OCI-LY7 (cell line): ENCODE measurements at regions not wholly inside any gene's neighbourhood (a gene's known extent, or its start where the extent isn't known, plus 50 kb on each side); places are given as distances from the start of the nearest gene placed in this dataset.

Source experiments
- BruUV-seq: library from RNA; stranded (reverse); fragments of 400-500 nt; replicated peaks from 2 replicates; lab custom pipeline; 2021; lab: Mats Ljungman, UMichigan
- CTCF ChIA-PET: fragments of 300-600 bp; sonication (Branson Sonifier 250); formaldehyde crosslinking; loops from one replicate; lab custom pipeline; 2022; ENCODE audit warnings: antibody characterized with exemption; ENCODE audit not compliant: unreplicated experiment; lab: Charles Lee
- POLR2A ChIA-PET: fragments of 300-600 bp; sonication (Branson Sonifier 250); formaldehyde crosslinking; loops from one replicate; lab custom pipeline; 2022; ENCODE audit warnings: antibody characterized with exemption; lab: Charles Lee
- DNase-seq: peaks from one replicate; pipeline ENCODE4 v3.0.0-alpha.2; 2015; ENCODE audit warnings: low spot score
- H2AFZ ChIP-seq: fragments of 200-600 bp; sonication (generic), shearing (Covaris generic); 2 replicates; pipeline ENCODE4 v1.6.1; 2014; ENCODE audit warnings: mild to moderate bottlenecking, antibody characterized with exemption, low read length, moderate library complexity
- H3K27ac ChIP-seq: fragments of 200-600 bp; sonication (generic); 2 replicates; pipeline ENCODE4 v1.5.1; 2014; ENCODE audit warnings: mixed run types, low read depth, mild to moderate bottlenecking, moderate library complexity, low read length, inconsistent platforms; ENCODE audit not compliant: poor library complexity, severe bottlenecking
- H3K36me3 ChIP-seq: fragments of 200-600 bp; sonication (generic); 2 replicates; pipeline ENCODE4 v1.6.1; 2014; ENCODE audit warnings: mild to moderate bottlenecking, antibody characterized with exemption, low read length, moderate library complexity, mixed read lengths; ENCODE audit not compliant: insufficient read depth
- H3K4me1 ChIP-seq: fragments of 200-600 bp; sonication (generic); 2 replicates; pipeline ENCODE4 v1.5.1; 2014; ENCODE audit warnings: mild to moderate bottlenecking, low read length; ENCODE audit not compliant: insufficient read depth, poor library complexity, severe bottlenecking
- H3K4me2 ChIP-seq: fragments of 200-600 bp; sonication (generic); 2 replicates; pipeline ENCODE4 v1.6.1; 2014; ENCODE audit warnings: mild to moderate bottlenecking, low read length
- H3K4me3 ChIP-seq: fragments of 200-600 bp; sonication (generic); 2 replicates; pipeline ENCODE4 v1.5.1; 2014; ENCODE audit warnings: mild to moderate bottlenecking, low read depth, low read length; ENCODE audit not compliant: poor library complexity, severe bottlenecking
- H3K79me2 ChIP-seq: fragments of 200-600 bp; sonication (generic); 2 replicates; pipeline ENCODE4 v1.6.1; 2016; ENCODE audit warnings: low read depth, mild to moderate bottlenecking, low read length, moderate library complexity, mixed read lengths; ENCODE audit not compliant: insufficient read depth
- H3K9me2 ChIP-seq: fragments of 200-600 bp; sonication (generic); 2 replicates; pipeline ENCODE4 v1.6.1; 2016; ENCODE audit warnings: mild to moderate bottlenecking, low read length, mixed read lengths; ENCODE audit not compliant: insufficient read depth
- H3K9me3 ChIP-seq: fragments of 200-600 bp; sonication (generic); 2 replicates; pipeline ENCODE4 v1.6.1; 2014; ENCODE audit warnings: mild to moderate bottlenecking, mixed run types, low read length, mixed read lengths
- H4K20me1 ChIP-seq: fragments of 200-600 bp; sonication (generic); 2 replicates; pipeline ENCODE4 v1.6.1; 2014; ENCODE audit warnings: mild to moderate bottlenecking, antibody characterized with exemption, low read length, moderate library complexity, mixed read lengths; ENCODE audit not compliant: insufficient read depth
- EZH2phosphoT487 ChIP-seq: fragments of 200-600 bp; sonication (generic); IDR thresholded peaks from 2 replicates; pipeline ENCODE4 v1.6.1; 2018; ENCODE audit warnings: low read depth, borderline replicate concordance, mild to moderate bottlenecking, mixed run types, antibody characterized with exemption, low read length, moderate library complexity, mixed read lengths
- intact Hi-C: fragments of 100-400 bp; cut with micrococcal nuclease; formaldehyde crosslinking; loops from one replicate; pipeline ENCODE4 v1.10.0; 2022; ENCODE audit not compliant: unreplicated experiment
- TF ChIP-seq, protein P1 (sequence below): fragments of 200-600 bp; sonication (generic); conservative IDR thresholded peaks from 2 replicates; pipeline ENCODE4 v1.5.1; 2014; ENCODE audit warnings: mild to moderate bottlenecking, antibody characterized with exemption, low read length, moderate library complexity, mixed read lengths

DNA sequence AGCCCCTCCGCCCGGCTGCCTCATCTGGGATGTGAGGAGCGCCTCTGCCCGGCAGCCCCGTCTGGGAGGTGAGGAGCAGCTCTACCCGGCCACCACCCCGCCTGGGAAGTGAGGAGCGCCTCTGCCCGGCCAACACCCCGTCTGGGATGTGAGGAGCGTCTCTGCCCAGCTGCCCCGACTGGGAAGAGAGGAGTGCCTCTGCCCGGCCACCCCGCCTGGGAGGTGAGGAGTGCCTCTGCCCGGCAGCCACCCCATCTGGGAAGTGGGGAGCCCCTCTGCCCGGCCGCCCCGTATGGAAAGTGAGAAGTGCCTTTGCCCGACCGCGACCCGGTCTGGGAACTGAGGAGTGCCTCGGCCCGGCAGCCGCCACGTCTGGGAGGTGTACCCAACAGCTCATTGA is 74.3 kb upstream of the TNIP3 start:
- TF ChIP-seq, protein P1, sequence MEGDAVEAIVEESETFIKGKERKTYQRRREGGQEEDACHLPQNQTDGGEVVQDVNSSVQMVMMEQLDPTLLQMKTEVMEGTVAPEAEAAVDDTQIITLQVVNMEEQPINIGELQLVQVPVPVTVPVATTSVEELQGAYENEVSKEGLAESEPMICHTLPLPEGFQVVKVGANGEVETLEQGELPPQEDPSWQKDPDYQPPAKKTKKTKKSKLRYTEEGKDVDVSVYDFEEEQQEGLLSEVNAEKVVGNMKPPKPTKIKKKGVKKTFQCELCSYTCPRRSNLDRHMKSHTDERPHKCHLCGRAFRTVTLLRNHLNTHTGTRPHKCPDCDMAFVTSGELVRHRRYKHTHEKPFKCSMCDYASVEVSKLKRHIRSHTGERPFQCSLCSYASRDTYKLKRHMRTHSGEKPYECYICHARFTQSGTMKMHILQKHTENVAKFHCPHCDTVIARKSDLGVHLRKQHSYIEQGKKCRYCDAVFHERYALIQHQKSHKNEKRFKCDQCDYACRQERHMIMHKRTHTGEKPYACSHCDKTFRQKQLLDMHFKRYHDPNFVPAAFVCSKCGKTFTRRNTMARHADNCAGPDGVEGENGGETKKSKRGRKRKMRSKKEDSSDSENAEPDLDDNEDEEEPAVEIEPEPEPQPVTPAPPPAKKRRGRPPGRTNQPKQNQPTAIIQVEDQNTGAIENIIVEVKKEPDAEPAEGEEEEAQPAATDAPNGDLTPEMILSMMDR, result no peak
- TF ChIP-seq EZH2phosphoT487, result no peak
- Histone ChIP-seq H3K79me2 (no peaks in the 10 kb centered on the region), H3K27ac (no peak overlapping the region), H2AFZ (no peak overlapping the region), H3K36me3 (no peaks in the 10 kb centered on the region), H3K4me1 (no peaks in the 10 kb centered on the region), H3K4me3 (no peak overlapping the region), H3K9me3 (no peaks in the 10 kb centered on the region), H4K20me1 (no peaks in the 10 kb centered on the region), H3K9me2 (no peaks in the 10 kb centered on the region), H3K4me2 (no peak overlapping the region)
- POLR2A ChIA-PET, result no interaction called here
- CTCF ChIA-PET, result no interaction called here
- no peak for DNase-seq
- no TSS peak for BruUV-seq
- intact Hi-C loops, result no loop called here

- Histone ChIP-seq H3K4me2 (no peak overlapping the region), H3K36me3 (no peaks in the 10 kb centered on the region), H3K9me3 (no peaks in the 10 kb centered on the region), H3K4me1 (no peaks in the 10 kb centered on the region), H2AFZ (no peak overlapping the region), H3K79me2 (no peaks in the 10 kb centered on the region), H3K4me3 (no peak overlapping the region), H3K9me2 (no peaks in the 10 kb centered on the region), H4K20me1 (no peaks in the 10 kb centered on the region), H3K27ac (no peak overlapping the region)
- TF ChIP-seq EZH2phosphoT487, result no peak
- TF ChIP-seq, protein P1, result no peak
- ChIA-PET POLR2A (interaction anchor here (0.8 kb wide), 1 partner anchor 834 kb away, joined by 3 read pairs; no protein-coding TSS in a partner anchor), CTCF (no interaction called here)
- no peak for DNase-seq
- intact Hi-C loops, result no loop called here
- BruUV-seq, result no TSS peak
These were observed 72.9 kb upstream of the TNIP3 start for GRCh38 chr4:121237069-121237399.

GRCh38 chr4:121236353-121237068 is 72.4 kb upstream of the TNIP3 start:
- no peak overlapping the region for H3K27ac ChIP-seq
- no peaks in the 10 kb centered on the region for H3K36me3 ChIP-seq
- no TSS peak for BruUV-seq
- intact Hi-C loops, result no loop called here
- ChIA-PET POLR2A (interaction anchor here (0.8 kb wide), 1 partner anchor 833 kb away, joined by 3 read pairs; no protein-coding TSS in a partner anchor), CTCF (no interaction called here)
- no peaks in the 10 kb centered on the region for H3K9me3 ChIP-seq
- no peak for DNase-seq
- H3K4me1 ChIP-seq, result no peaks in the 10 kb centered on the region
- H3K4me3 ChIP-seq, result no peak overlapping the region
- H3K9me2 ChIP-seq, result no peaks in the 10 kb centered on the region
- no peaks in the 10 kb centered on the region for H4K20me1 ChIP-seq
- H3K4me2 ChIP-seq, result no peak overlapping the region
- TF ChIP-seq, protein P1, result no peak
- no peak for TF ChIP-seq EZH2phosphoT487
- no peak overlapping the region for H2AFZ ChIP-seq
- H3K79me2 ChIP-seq, result no peaks in the 10 kb centered on the region
